WTC11 (cell line): ENCODE measurements at regions not wholly inside any gene's neighbourhood (a gene's known extent, or its start where the extent isn't known, plus 50 kb on each side); places are given as distances from the start of the nearest gene placed in this dataset.

Experiments used
- ATAC-seq: fragments of 200-7000 bp; cut with Tn5 transposase; 2 replicates; pipeline ENCODE4 v1.10.0; 2021; ENCODE audit warnings: mild to moderate bottlenecking, moderate library complexity
- CTCF ChIA-PET: fragments of 300-600 bp; sonication (Branson Sonifier 250); formaldehyde crosslinking; loops from one replicate; lab custom pipeline; 2021; ENCODE audit warnings: antibody characterized with exemption; lab: Charles Lee
- POLR2A ChIA-PET: fragments of 350-600 bp; sonication (Branson Sonifier 250); formaldehyde crosslinking; loops from one replicate; lab custom pipeline; 2021; ENCODE audit warnings: antibody characterized with exemption; lab: Charles Lee
- DNase-seq: peaks from one replicate; pipeline ENCODE4 v3.0.0; 2021; ENCODE audit warnings: low spot score
- H3K27ac Mint-ChIP-seq: 2 replicates; pipeline ENCODE4 v1.8.0; 2021; ENCODE audit warnings: mixed read lengths
- H3K27me3 Mint-ChIP-seq: 2 replicates; pipeline ENCODE4 v1.8.0; 2021; ENCODE audit warnings: low read depth, mild to moderate bottlenecking, moderate library complexity, mixed read lengths
- H3K36me3 Mint-ChIP-seq: 2 replicates; pipeline ENCODE4 v1.8.0; 2021; ENCODE audit warnings: mixed read lengths
- H3K4me1 Mint-ChIP-seq: 2 replicates; pipeline ENCODE4 v1.8.0; 2022; ENCODE audit warnings: mixed read lengths
- H3K4me3 Mint-ChIP-seq: 2 replicates; pipeline ENCODE4 v1.8.0; 2021; ENCODE audit warnings: mild to moderate bottlenecking, moderate library complexity, mixed read lengths
- H3K9me3 Mint-ChIP-seq: 2 replicates; pipeline ENCODE4 v1.8.0; 2021; ENCODE audit warnings: mixed read lengths
- CREM ChIP-seq: sonication (generic); formaldehyde crosslinking; IDR thresholded peaks from 2 replicates; pipeline ENCODE4 v1.8.1; 2022; ENCODE audit warnings: mild to moderate bottlenecking, missing genetic modification reagents, moderate library complexity
- GRHL2 ChIP-seq: fragments of 250-450 bp; sonication (Bioruptor Pico); IDR thresholded peaks from 2 replicates; pipeline ENCODE4 v1.8.0; 2022; ENCODE audit warnings: mild to moderate bottlenecking, moderate library complexity; ENCODE audit not compliant: insufficient replicate concordance, severe bottlenecking
- MXD4 ChIP-seq: fragments of 250-450 bp; sonication (Bioruptor Pico); IDR thresholded peaks from 2 replicates; pipeline ENCODE4 v1.8.0; 2021; ENCODE audit warnings: mild to moderate bottlenecking, moderate library complexity, borderline replicate concordance
- NR1H2 ChIP-seq: sonication (generic); formaldehyde crosslinking; IDR thresholded peaks from 2 replicates; pipeline ENCODE4 v1.9.0; 2021; ENCODE audit warnings: mild to moderate bottlenecking, moderate library complexity, missing genetic modification reagents
- RELA ChIP-seq: sonication (generic); formaldehyde crosslinking; IDR thresholded peaks from 2 replicates; pipeline ENCODE4 v1.8.1; 2022; ENCODE audit warnings: missing genetic modification reagents, mild to moderate bottlenecking, borderline replicate concordance
- TEAD1 ChIP-seq: sonication (generic); formaldehyde crosslinking; IDR thresholded peaks from 2 replicates; pipeline ENCODE4 v1.8.0; 2022; ENCODE audit warnings: mild to moderate bottlenecking, missing genetic modification reagents
- ZBTB21 ChIP-seq: sonication (generic); formaldehyde crosslinking; IDR thresholded peaks from 2 replicates; pipeline ENCODE4 v1.8.1; 2023; ENCODE audit warnings: mild to moderate bottlenecking, missing genetic modification reagents, borderline replicate concordance
- ZNF121 ChIP-seq: sonication (generic); formaldehyde crosslinking; IDR thresholded peaks from 2 replicates; pipeline ENCODE4 v1.8.0; 2023; ENCODE audit warnings: missing genetic modification reagents
- ZNF219 ChIP-seq: sonication (generic); formaldehyde crosslinking; IDR thresholded peaks from 2 replicates; pipeline ENCODE4 v1.8.0; 2023; ENCODE audit warnings: missing genetic modification reagents, mild to moderate bottlenecking, borderline replicate concordance
- ZNF416 ChIP-seq: fragments of 250-450 bp; sonication (Bioruptor Pico); IDR thresholded peaks from 2 replicates; pipeline ENCODE4 v1.9.0; 2021; ENCODE audit warnings: mild to moderate bottlenecking, inconsistent platforms
- TF ChIP-seq, protein P1 (sequence below): sonication (generic); formaldehyde crosslinking; IDR thresholded peaks from 2 replicates; pipeline ENCODE4 v1.8.0; 2022; ENCODE audit warnings: missing genetic modification reagents
- TF ChIP-seq, protein P2 (sequence below): fragments of 200-600 bp; IDR thresholded peaks from 2 replicates; pipeline ENCODE4 v1.8.0; 2022; ENCODE audit warnings: antibody characterized with exemption
- TF ChIP-seq, protein P3 (sequence below): sonication (generic); formaldehyde crosslinking; IDR thresholded peaks from 2 replicates; pipeline ENCODE4 v1.8.1; 2023; ENCODE audit warnings: mild to moderate bottlenecking, missing genetic modification reagents, borderline replicate concordance
- TF ChIP-seq, protein P4 (sequence below): sonication (generic); formaldehyde crosslinking; IDR thresholded peaks from 2 replicates; pipeline ENCODE4 v1.8.0; 2022; ENCODE audit warnings: mild to moderate bottlenecking, missing genetic modification reagents
- TF ChIP-seq, protein P5 (sequence below): sonication (generic); formaldehyde crosslinking; IDR thresholded peaks from 2 replicates; pipeline ENCODE4 v1.8.1; 2022; ENCODE audit warnings: mild to moderate bottlenecking, moderate library complexity, missing genetic modification reagents
- TF ChIP-seq, protein P6 (sequence below): sonication (generic); formaldehyde crosslinking; IDR thresholded peaks from 2 replicates; pipeline ENCODE4 v1.8.0; 2023; ENCODE audit warnings: missing genetic modification reagents, mild to moderate bottlenecking, borderline replicate concordance
- TF ChIP-seq, protein P7 (sequence below): sonication (generic); formaldehyde crosslinking; conservative IDR thresholded peaks from 2 replicates; pipeline ENCODE4 v1.8.1; 2022; ENCODE audit warnings: mild to moderate bottlenecking, missing genetic modification reagents
- TF ChIP-seq, protein P8 (sequence below): fragments of 250-450 bp; sonication (Bioruptor Pico); conservative IDR thresholded peaks from 2 replicates; pipeline ENCODE4 v1.9.0; 2021; ENCODE audit warnings: mild to moderate bottlenecking

DNA sequence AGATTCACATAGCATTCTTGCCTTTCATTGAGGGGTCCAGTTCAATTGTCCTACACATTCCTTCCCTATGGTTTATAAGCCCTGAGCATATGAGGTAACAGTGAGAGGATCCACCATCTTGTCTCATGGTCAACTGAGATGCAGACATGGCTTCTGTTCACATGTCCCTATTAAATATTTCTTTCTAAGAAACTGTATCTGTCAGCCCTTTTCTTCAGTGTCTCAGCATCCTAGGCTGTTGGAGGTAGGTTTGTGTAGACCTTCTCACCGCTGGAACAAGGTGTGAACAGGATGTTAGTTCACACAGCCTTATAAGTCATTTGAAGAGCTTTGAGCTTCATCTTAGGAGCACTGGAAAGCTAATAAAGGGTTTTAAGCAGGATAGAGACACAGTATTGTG, 110.3 kb upstream of the EDNRB start (continued):
- TF ChIP-seq, protein P1, sequence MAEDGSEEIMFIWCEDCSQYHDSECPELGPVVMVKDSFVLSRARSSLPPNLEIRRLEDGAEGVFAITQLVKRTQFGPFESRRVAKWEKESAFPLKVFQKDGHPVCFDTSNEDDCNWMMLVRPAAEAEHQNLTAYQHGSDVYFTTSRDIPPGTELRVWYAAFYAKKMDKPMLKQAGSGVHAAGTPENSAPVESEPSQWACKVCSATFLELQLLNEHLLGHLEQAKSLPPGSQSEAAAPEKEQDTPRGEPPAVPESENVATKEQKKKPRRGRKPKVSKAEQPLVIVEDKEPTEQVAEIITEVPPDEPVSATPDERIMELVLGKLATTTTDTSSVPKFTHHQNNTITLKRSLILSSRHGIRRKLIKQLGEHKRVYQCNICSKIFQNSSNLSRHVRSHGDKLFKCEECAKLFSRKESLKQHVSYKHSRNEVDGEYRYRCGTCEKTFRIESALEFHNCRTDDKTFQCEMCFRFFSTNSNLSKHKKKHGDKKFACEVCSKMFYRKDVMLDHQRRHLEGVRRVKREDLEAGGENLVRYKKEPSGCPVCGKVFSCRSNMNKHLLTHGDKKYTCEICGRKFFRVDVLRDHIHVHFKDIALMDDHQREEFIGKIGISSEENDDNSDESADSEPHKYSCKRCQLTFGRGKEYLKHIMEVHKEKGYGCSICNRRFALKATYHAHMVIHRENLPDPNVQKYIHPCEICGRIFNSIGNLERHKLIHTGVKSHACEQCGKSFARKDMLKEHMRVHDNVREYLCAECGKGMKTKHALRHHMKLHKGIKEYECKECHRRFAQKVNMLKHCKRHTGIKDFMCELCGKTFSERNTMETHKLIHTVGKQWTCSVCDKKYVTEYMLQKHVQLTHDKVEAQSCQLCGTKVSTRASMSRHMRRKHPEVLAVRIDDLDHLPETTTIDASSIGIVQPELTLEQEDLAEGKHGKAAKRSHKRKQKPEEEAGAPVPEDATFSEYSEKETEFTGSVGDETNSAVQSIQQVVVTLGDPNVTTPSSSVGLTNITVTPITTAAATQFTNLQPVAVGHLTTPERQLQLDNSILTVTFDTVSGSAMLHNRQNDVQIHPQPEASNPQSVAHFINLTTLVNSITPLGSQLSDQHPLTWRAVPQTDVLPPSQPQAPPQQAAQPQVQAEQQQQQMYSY (CRISPR knock-in tag) = no peak
- TF ChIP-seq NR1H2 (CRISPR knock-in tag) (no peak), MXD4 (CRISPR knock-in tag) (no peak), ZNF416 (CRISPR knock-in tag) (no peak), CREM (CRISPR knock-in tag) (no peak)
- TF ChIP-seq, protein P2, sequence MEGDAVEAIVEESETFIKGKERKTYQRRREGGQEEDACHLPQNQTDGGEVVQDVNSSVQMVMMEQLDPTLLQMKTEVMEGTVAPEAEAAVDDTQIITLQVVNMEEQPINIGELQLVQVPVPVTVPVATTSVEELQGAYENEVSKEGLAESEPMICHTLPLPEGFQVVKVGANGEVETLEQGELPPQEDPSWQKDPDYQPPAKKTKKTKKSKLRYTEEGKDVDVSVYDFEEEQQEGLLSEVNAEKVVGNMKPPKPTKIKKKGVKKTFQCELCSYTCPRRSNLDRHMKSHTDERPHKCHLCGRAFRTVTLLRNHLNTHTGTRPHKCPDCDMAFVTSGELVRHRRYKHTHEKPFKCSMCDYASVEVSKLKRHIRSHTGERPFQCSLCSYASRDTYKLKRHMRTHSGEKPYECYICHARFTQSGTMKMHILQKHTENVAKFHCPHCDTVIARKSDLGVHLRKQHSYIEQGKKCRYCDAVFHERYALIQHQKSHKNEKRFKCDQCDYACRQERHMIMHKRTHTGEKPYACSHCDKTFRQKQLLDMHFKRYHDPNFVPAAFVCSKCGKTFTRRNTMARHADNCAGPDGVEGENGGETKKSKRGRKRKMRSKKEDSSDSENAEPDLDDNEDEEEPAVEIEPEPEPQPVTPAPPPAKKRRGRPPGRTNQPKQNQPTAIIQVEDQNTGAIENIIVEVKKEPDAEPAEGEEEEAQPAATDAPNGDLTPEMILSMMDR = no peak

DNA sequence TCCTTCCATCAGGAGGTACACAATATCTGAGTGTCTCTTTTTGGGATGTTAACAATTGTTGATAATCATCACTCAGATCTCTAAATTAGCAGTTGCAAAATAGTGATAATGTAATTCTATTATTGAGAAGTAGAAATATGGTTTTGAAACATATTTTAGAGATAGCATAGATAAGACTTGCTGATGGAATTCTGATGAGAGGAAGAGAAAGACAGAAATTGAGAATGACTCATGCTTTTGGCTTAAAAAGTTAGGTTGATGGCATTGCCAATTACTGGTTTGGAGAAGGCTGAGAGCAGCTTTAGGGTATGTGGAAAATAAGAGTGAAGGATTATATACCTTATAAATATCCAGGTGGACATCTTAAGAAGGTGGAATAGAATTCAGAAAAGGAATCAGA, 106.4 kb upstream of the EDNRB start:
- Mint-ChIP-seq H3K4me3 (no peak overlapping the region), H3K4me1 (peaks cover 5% of the 10 kb centered on the region), H3K27ac (no peak overlapping the region), H3K36me3 (peaks cover 16% of the 10 kb centered on the region), H3K9me3 (peaks cover 23% of the 10 kb centered on the region), H3K27me3 (no peaks in the 10 kb centered on the region; the same call in 1 of the 2 replicates)
- CTCF ChIA-PET = no interaction called here
- ATAC-seq (no peak), DNase-seq (no peak)
- POLR2A ChIA-PET = no interaction called here
- TF ChIP-seq ZNF219 (CRISPR knock-in tag) (no peak), ZBTB21 (no peak), ZNF121 (CRISPR knock-in tag) (no peak), TEAD1 (CRISPR knock-in tag) (no peak), GRHL2 (CRISPR knock-in tag) (no peak), NR1H2 (CRISPR knock-in tag) (no peak), RELA (CRISPR knock-in tag) (no peak)
- TF ChIP-seq, protein P3, sequence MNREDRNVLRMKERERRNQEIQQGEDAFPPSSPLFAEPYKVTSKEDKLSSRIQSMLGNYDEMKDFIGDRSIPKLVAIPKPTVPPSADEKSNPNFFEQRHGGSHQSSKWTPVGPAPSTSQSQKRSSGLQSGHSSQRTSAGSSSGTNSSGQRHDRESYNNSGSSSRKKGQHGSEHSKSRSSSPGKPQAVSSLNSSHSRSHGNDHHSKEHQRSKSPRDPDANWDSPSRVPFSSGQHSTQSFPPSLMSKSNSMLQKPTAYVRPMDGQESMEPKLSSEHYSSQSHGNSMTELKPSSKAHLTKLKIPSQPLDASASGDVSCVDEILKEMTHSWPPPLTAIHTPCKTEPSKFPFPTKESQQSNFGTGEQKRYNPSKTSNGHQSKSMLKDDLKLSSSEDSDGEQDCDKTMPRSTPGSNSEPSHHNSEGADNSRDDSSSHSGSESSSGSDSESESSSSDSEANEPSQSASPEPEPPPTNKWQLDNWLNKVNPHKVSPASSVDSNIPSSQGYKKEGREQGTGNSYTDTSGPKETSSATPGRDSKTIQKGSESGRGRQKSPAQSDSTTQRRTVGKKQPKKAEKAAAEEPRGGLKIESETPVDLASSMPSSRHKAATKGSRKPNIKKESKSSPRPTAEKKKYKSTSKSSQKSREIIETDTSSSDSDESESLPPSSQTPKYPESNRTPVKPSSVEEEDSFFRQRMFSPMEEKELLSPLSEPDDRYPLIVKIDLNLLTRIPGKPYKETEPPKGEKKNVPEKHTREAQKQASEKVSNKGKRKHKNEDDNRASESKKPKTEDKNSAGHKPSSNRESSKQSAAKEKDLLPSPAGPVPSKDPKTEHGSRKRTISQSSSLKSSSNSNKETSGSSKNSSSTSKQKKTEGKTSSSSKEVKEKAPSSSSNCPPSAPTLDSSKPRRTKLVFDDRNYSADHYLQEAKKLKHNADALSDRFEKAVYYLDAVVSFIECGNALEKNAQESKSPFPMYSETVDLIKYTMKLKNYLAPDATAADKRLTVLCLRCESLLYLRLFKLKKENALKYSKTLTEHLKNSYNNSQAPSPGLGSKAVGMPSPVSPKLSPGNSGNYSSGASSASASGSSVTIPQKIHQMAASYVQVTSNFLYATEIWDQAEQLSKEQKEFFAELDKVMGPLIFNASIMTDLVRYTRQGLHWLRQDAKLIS = no peak
- TF ChIP-seq, protein P4, sequence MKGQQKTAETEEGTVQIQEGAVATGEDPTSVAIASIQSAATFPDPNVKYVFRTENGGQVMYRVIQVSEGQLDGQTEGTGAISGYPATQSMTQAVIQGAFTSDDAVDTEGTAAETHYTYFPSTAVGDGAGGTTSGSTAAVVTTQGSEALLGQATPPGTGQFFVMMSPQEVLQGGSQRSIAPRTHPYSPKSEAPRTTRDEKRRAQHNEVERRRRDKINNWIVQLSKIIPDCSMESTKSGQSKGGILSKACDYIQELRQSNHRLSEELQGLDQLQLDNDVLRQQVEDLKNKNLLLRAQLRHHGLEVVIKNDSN (CRISPR knock-in tag) = no peak
- TF ChIP-seq, protein P5, sequence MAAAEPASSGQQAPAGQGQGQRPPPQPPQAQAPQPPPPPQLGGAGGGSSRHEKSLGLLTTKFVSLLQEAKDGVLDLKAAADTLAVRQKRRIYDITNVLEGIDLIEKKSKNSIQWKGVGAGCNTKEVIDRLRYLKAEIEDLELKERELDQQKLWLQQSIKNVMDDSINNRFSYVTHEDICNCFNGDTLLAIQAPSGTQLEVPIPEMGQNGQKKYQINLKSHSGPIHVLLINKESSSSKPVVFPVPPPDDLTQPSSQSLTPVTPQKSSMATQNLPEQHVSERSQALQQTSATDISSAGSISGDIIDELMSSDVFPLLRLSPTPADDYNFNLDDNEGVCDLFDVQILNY = no peak
- TF ChIP-seq, protein P6, sequence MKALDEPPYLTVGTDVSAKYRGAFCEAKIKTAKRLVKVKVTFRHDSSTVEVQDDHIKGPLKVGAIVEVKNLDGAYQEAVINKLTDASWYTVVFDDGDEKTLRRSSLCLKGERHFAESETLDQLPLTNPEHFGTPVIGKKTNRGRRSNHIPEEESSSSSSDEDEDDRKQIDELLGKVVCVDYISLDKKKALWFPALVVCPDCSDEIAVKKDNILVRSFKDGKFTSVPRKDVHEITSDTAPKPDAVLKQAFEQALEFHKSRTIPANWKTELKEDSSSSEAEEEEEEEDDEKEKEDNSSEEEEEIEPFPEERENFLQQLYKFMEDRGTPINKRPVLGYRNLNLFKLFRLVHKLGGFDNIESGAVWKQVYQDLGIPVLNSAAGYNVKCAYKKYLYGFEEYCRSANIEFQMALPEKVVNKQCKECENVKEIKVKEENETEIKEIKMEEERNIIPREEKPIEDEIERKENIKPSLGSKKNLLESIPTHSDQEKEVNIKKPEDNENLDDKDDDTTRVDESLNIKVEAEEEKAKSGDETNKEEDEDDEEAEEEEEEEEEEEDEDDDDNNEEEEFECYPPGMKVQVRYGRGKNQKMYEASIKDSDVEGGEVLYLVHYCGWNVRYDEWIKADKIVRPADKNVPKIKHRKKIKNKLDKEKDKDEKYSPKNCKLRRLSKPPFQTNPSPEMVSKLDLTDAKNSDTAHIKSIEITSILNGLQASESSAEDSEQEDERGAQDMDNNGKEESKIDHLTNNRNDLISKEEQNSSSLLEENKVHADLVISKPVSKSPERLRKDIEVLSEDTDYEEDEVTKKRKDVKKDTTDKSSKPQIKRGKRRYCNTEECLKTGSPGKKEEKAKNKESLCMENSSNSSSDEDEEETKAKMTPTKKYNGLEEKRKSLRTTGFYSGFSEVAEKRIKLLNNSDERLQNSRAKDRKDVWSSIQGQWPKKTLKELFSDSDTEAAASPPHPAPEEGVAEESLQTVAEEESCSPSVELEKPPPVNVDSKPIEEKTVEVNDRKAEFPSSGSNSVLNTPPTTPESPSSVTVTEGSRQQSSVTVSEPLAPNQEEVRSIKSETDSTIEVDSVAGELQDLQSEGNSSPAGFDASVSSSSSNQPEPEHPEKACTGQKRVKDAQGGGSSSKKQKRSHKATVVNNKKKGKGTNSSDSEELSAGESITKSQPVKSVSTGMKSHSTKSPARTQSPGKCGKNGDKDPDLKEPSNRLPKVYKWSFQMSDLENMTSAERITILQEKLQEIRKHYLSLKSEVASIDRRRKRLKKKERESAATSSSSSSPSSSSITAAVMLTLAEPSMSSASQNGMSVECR (CRISPR knock-in tag) = no peak
- TF ChIP-seq, protein P7, sequence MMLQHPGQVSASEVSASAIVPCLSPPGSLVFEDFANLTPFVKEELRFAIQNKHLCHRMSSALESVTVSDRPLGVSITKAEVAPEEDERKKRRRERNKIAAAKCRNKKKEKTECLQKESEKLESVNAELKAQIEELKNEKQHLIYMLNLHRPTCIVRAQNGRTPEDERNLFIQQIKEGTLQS (CRISPR knock-in tag) = no peak
- TF ChIP-seq, protein P8, sequence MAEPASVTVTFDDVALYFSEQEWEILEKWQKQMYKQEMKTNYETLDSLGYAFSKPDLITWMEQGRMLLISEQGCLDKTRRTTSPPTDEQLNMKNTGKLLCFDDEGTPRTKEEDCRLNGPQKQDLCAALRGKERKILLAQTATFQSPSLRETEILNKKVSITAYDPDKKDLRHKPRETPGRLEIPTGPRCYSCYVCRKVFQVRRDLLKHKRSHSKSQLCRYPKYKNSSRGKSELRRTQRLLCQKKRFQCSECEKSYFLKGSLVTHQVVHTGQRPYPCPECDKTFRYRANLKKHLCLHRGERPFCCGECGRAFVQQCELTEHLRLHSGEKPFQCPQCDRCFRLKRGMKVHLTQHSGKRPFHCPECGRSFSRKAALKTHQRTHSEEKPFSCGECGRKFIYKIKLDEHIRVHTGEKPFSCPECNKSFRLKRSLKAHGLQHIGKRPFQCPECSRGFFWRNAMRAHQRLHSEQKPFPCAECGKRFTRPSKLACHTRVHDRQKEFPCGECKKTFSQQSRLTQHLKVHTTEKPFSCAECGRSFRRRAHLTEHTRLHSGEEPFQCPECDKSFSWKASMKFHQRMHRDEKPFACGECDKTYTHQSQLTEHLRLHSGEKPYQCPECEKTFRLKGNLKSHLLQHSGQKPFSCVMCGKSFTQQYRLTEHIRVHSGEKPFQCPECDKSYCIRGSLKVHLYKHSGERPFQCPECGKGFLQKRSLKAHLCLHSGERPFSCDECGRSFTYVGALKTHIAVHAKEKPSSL (CRISPR knock-in tag) = no peak
